Esophagus muscularis mucosa (tissue), 4 donors: ENCODE measurements at regions not wholly inside any gene's neighbourhood (a gene's known extent, or its start where the extent isn't known, plus 50 kb on each side); places are given as distances from the start of the nearest gene placed in this dataset.

Experiments used
- DNase-seq: peaks from one replicate; pipeline ENCODE4 v3.0.0-alpha.2; 2017; ENCODE audit errors: extremely low spot score
- H3K27ac ChIP-seq, 4 donors: fragments of 200-600 bp; sonication (generic); replicated peaks in 1 of 4; 1 replicate in 3 of 4; 2 replicates in 1 of 4; pipeline ENCODE4 v1.5.1; 2016 to 2019; ENCODE audit warnings: mild to moderate bottlenecking in 1 of 4
- H3K27me3 ChIP-seq, 4 donors: fragments of 200-600 bp; sonication (generic); one replicate each; pipeline versions ENCODE4 v1.5.1 to v1.6.0; 2016 to 2019
- H3K36me3 ChIP-seq, 4 donors: fragments of 200-600 bp; sonication (generic); one replicate each; pipeline ENCODE4 v1.5.1; 2016 to 2019
- H3K4me1 ChIP-seq, 4 donors: fragments of 200-600 bp; sonication (generic); one replicate each; pipeline ENCODE4 v1.5.1; 2016 to 2019
- H3K4me3 ChIP-seq, 4 donors: fragments of 200-600 bp; sonication (generic); 1 replicate in 2 of 4; 2 replicates in 2 of 4; pipeline ENCODE4 v1.5.1; 2016 to 2019; ENCODE audit warnings: mild to moderate bottlenecking in 4 of 4, moderate library complexity in 1 of 4
- H3K9me3 ChIP-seq, 4 donors: fragments of 200-600 bp; sonication (generic); 1 replicate in 3 of 4; 2 replicates in 1 of 4; pipeline ENCODE4 v1.5.1; 2016 to 2019
- EP300 ChIP-seq: sonication (generic); formaldehyde crosslinking; IDR thresholded peaks from one replicate; pipeline ENCODE4 v1.6.1; 2017; ENCODE audit warnings: antibody characterized with exemption
- POLR2A ChIP-seq: fragments of 450-650 bp; IDR thresholded peaks from one replicate; pipeline ENCODE4 v1.6.1; 2017; ENCODE audit warnings: antibody characterized with exemption, moderate library complexity, mild to moderate bottlenecking, low read depth
- POLR2AphosphoS5 ChIP-seq, 2 donors: sonication (generic); formaldehyde crosslinking; IDR thresholded peaks; one replicate each; pipeline ENCODE4 v1.6.1; 2017; ENCODE audit warnings: antibody characterized with exemption in 2 of 2
- WGBS: methylation state at CpG from one replicate; pipeline ENCODE4 v1.1.5; 2018; 5-methylcytosine and 5-hydroxymethylcytosine counted together
- intact Hi-C: fragments of 100-400 bp; cut with DNase I; formaldehyde crosslinking; loops from one replicate; pipeline ENCODE4 v1.15.1; 2023
- TF ChIP-seq, protein P1 (sequence below), 3 experiments: fragments of 200-600 bp in 2 of 3; fragments of 450-650 bp in 1 of 3; sonication (generic) in 2 of 3; IDR thresholded peaks; one replicate each; pipeline ENCODE4 v1.5.1; 2017 to 2019; ENCODE audit warnings: antibody characterized with exemption in 3 of 3, mild to moderate bottlenecking in 2 of 3, moderate library complexity in 1 of 3

DNA sequence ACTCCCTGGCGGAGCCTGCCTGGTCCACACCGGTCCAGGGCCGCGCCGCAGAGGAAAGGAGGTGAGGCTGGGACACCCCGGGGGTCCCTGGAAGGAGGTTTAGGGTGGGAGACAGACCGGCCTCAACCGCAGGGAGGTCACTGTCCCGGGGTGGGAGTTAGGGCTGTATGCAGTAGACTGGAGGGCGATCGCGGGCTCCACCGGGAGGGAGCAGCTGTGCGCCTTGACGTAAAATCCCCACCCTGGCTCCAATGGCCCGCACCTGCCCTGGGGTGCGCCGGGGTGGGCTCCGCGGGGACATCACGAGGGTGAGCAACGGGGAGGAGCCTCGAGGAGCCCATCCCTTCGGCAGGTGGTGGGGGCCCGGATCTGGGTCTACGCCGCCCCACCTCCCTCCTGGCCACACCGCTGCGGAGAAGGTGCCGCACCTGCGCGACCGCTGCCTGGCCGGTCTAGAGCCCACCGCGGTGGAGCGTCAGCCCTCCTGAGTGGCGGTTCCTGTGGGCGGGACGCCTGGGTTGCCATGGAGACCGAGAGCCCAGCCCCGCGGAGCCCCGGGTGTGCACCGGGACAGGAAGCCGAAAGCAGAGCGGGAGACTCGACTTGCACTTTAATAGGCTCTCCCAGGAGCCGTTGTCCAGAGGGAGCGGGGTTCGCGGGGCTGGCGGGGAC lies 105.1 kb downstream of the ADRA2C start:
- Histone ChIP-seq H3K27me3 (peaks cover 0 to 92% (median 22%) of the 10 kb centered on the region in 4 donors), H3K9me3 (no peaks in the 10 kb centered on the region), H3K4me3 (no peak overlapping the region), H3K27ac (no peak overlapping the region), H3K4me1 (peaks cover 4 to 12% (median 9%) of the 10 kb centered on the region in 4 donors), H3K36me3 (no peaks in the 10 kb centered on the region)
- no peak for DNase-seq
- intact Hi-C loops = no loop called here
- WGBS = 8% methylated on average over 22 of the region's 53 CpGs
- TF ChIP-seq POLR2A = no peak
- TF ChIP-seq, protein P1, sequence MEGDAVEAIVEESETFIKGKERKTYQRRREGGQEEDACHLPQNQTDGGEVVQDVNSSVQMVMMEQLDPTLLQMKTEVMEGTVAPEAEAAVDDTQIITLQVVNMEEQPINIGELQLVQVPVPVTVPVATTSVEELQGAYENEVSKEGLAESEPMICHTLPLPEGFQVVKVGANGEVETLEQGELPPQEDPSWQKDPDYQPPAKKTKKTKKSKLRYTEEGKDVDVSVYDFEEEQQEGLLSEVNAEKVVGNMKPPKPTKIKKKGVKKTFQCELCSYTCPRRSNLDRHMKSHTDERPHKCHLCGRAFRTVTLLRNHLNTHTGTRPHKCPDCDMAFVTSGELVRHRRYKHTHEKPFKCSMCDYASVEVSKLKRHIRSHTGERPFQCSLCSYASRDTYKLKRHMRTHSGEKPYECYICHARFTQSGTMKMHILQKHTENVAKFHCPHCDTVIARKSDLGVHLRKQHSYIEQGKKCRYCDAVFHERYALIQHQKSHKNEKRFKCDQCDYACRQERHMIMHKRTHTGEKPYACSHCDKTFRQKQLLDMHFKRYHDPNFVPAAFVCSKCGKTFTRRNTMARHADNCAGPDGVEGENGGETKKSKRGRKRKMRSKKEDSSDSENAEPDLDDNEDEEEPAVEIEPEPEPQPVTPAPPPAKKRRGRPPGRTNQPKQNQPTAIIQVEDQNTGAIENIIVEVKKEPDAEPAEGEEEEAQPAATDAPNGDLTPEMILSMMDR (IDR thresholded peaks at IDR 0.05) = no peak
- no peak for TF ChIP-seq POLR2AphosphoS5 (IDR thresholded peaks at IDR 0.05)
- no peak for TF ChIP-seq EP300

DNA sequence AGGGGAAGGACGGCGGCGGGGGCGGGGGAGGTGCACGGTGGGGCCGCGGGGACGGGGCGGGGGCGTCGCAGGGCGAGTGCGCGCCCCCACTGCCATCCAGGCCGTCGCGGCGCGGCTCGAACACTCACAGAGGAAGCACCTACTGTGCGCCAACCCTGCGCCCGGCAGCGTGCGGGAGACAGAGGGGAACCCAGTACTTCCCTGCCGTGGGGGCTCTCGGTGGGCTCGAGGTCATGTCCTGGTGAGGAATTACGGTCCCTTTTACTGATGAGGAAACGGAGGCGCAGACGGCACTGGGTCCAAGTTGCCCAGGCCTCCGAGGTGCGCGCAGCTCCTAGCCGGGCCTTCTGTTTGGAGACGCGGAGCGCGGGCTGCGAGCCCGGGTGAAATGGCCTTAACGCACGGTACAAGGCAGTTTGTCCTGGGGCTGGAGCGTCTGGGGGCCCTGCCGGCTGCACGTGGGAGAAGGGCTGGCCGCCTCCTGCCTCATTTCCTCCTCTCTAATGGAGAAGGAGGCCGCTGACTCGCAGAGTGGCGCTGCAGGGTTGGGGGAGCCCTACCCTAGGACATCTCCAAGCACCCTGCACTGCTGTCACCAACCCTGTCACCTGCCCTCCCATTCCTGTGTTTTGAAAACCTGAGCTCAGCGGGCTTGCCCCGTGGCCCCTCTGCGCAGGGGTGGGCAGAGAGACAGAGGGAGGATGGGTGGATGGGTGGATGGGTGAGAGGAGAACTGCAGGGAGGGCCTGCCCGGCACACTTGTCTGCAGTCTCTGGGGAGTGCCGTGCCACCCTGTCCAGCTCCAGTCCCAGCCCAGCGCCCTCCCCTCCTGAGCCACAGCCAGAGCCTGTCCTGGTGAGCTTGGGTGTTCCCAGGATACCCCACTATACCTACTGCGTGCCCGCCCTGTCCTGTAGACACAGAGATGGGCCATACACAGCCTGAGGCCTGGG lies 106.0 kb downstream of the ADRA2C start:
- intact Hi-C loops = no loop called here
- H3K36me3 ChIP-seq = no peaks in the 10 kb centered on the region
- peaks cover 0 to 96% (median 22%) of the 10 kb centered on the region in 4 donors for H3K27me3 ChIP-seq
- DNase-seq = no peak
- WGBS = 13% methylated on average over 20 of the region's 59 CpGs
- TF ChIP-seq, protein P1 (IDR thresholded peaks at IDR 0.05) = no peak
- no peak for TF ChIP-seq POLR2AphosphoS5 (IDR thresholded peaks at IDR 0.05)
- TF ChIP-seq EP300 = no peak
- TF ChIP-seq POLR2A = no peak
- H3K27ac ChIP-seq = no peak overlapping the region
- H3K4me3 ChIP-seq = no peak overlapping the region
- H3K9me3 ChIP-seq = peaks cover 0 to 6% (median 0%) of the 10 kb centered on the region in 4 donors
- peaks cover 4 to 12% (median 9%) of the 10 kb centered on the region in 4 donors for H3K4me1 ChIP-seq

DNA sequence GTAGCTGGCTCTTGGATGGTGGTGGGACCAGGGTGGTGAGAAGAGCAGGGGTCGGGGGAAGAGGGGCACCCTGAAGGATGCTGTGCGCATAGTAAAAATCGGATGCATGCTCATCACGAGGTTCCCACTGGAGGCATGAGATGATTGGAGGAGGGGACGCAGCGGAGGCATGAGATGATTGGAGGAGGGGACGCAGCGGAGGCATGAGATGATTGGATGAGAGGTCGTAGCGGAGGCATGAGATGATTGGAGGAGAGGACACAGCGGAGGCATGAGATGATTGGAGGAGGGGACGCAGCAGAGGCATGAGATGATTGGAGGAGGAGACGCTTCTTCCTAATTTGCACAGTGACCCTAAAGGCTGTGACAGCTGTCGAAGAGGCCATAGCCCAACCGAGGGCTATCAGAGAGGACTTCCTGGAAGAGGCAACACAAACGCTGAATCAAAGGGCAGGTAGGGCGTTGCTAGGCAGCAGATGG lies 106.7 kb downstream of the ADRA2C start:
- peaks cover 0 to 98% (median 22%) of the 10 kb centered on the region in 4 donors for H3K27me3 ChIP-seq
- WGBS = 69% methylated on average over 17 of the region's 17 CpGs
- TF ChIP-seq POLR2AphosphoS5 (IDR thresholded peaks at IDR 0.05) = no peak
- TF ChIP-seq EP300 = no peak
- TF ChIP-seq, protein P1 (IDR thresholded peaks at IDR 0.05) = no peak
- H3K27ac ChIP-seq = no peak overlapping the region
- no peak for DNase-seq
- H3K9me3 ChIP-seq = peaks cover 0 to 12% (median 3%) of the 10 kb centered on the region in 4 donors
- H3K4me3 ChIP-seq = no peak overlapping the region
- no peaks in the 10 kb centered on the region for H3K36me3 ChIP-seq
- peaks cover 4 to 12% (median 9%) of the 10 kb centered on the region in 4 donors for H3K4me1 ChIP-seq
- intact Hi-C loops = no loop called here

DNA sequence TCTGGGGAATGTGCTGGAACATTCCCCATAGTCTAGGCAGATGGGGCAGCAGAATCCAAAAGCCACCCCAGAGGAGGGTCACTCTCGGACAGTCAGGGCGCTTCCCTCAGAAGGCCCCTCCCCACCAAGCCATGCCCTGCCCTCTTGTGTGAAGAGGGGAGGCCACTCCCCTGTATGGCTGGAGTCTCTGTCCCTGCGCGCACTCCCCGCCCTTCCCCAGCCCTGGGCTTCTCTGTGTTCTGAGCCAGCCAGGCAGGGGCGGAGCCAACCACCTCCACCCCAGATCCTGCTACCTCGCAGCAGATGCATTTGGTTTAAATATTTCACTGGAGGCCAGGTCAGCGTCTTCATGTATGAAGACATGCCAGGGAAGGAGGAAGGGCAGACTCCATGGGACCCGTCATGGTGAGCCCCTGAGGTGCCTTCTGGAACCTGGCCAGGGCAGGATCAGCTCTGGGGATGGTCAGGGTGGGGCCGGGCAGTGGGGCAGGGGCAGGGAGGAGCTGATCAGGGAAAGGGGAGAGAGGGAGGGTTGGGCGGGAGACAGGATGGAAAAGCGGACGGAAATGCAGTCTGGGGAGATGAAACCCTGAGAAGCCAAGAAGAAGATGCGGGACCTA lies 107.3 kb downstream of the ADRA2C start:
- Histone ChIP-seq H3K4me1 (peaks cover 4 to 12% (median 9%) of the 10 kb centered on the region in 4 donors), H3K9me3 (peaks cover 0 to 18% (median 6%) of the 10 kb centered on the region in 4 donors), H3K36me3 (no peaks in the 10 kb centered on the region), H3K27ac (no peak overlapping the region), H3K27me3 (peaks cover 0 to 98% (median 22%) of the 10 kb centered on the region in 4 donors), H3K4me3 (no peak overlapping the region)
- 28% methylated on average over 12 of the region's 14 CpGs for WGBS
- no peak for TF ChIP-seq POLR2A
- no peak for TF ChIP-seq EP300
- TF ChIP-seq, protein P1 (IDR thresholded peaks at IDR 0.05) = no peak
- no peak for TF ChIP-seq POLR2AphosphoS5 (IDR thresholded peaks at IDR 0.05)
- intact Hi-C loops = no loop called here
- DNase-seq = no peak
